Epidermal melanocyte (primary cell): ENCODE measurements at regions not wholly inside any gene's neighbourhood (a gene's known extent, or its start where the extent isn't known, plus 50 kb on each side); places are given as distances from the start of the nearest gene placed in this dataset.
"Not testable (repeated sequence)": the region's sequence is repeated elsewhere in the genome, so short reads cannot be mapped to it uniquely, and the experiment has no call there.

Source experiments
- DNase-seq: peaks from one replicate; pipeline ENCODE4 v3.0.0; 2011; ENCODE audit warnings: low spot score; ENCODE audit not compliant: insufficient read length

DNA sequence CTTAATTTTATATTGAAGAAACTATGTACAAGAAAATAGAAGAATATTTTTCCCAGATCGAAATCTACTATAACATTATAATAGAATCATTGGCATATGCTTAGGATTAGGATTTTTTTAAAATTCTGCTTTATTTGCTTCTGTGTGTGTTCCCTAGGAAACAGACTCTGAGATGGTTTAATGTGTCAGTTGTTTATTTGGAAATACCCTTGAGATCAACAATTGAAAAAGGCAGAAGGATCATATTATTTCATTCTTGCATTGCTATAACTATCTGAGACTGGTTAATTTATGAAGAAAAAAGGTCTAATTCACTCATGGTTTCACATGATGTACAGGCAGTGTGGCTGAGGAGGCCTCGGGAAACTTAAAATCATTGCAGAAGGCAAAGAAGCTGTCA, 622.6 kb downstream of the PRR16 start:
- DNase-seq: no peak

DNA sequence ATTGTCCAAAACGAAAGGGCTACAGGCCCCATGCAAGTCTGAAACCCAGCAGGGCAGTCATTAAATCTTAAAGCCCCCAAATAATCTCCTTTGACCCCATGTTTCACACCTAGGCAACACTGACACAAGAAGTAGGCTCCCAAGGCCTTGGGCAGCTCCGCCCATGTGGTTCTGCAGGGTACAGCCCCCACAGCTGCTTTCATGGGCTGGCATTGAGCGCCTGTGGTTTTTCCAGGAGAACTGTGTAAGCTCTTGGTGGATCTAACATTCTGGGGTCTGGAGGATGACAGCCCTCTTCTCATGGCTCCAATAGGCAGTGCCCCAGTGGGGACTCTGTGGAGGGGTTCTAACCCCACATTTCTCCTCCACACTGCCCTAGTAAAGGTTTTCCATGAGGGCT, 623.5 kb downstream of the PRR16 start:
- DNase-seq: no peak

DNA sequence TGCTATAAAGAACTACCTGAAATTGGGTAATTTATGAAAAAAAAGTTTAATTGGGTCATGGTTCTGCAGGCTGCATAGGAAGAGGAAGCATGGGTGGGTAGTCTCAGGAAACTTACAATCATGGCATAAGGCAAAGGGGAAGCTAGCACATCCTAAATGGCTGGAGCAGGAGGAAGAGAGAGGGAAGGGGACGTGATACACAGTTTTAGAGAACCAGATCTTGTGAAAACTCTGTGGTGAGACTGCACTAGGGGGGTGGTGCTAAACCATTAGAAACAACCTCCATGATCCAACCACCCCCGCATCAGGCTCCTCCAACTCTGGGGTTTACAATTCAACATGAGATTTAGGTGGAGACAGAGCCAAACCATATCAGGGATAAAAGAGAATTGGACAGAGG, 624.2 kb downstream of the PRR16 start:
- DNase-seq: no peak

DNA sequence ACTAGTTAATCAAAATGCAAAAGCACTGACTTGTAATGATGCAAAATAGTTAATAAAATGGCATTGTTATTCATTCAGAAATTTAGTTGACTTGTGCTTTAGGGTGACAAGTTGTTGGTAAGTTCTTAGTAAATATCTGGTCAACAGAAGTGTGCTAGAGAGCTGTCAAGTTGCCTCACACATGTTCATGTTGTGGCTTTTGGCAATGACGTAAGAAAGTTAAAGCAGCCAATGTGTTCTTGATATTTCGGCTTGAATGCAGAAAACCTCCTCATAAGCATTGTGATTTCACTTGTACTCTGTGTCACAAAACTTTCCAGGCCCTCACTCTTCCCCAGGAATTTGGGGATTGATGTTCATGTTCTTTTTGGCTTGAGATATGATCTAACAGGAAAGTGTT, 626.7 kb downstream of the PRR16 start:
- DNase-seq: no peak

DNA sequence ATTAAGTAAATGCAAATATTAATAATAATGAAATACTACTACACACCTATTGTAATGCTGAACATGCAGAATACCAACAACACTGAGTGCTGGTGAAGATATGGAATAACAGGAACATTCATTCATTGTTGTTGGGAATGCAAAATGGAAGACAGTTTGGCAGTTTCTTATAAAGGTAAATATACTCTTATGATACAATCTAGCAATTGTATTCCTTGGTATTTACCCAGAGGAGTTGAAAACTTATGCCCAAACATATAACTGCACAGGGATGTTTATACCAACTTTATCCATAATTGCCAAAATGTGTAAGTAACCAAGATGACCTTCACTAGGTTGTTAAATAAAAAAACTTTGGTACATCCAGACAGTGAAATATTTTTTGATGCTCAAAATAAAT, 636.8 kb downstream of the PRR16 start:
- DNase-seq: no peak

DNA sequence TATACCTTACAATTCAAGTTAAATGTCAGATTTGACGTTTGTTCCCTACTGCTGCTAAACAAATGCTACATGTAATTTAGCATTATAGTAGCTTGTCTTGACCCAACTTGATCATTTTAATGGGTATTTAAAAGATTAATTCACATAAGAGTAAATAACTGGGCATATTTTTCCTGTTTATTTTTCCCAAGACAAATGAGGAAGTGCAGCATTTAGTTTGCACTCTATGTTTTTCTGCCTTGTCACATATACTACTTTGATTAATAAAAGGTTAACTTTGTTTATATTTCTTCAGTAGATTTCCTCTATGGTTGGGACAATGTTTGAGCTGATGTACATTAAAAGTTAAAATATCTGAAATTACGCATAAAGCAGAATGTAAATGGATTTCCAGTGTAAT, 641.8 kb downstream of the PRR16 start:
- no peak for DNase-seq

DNA sequence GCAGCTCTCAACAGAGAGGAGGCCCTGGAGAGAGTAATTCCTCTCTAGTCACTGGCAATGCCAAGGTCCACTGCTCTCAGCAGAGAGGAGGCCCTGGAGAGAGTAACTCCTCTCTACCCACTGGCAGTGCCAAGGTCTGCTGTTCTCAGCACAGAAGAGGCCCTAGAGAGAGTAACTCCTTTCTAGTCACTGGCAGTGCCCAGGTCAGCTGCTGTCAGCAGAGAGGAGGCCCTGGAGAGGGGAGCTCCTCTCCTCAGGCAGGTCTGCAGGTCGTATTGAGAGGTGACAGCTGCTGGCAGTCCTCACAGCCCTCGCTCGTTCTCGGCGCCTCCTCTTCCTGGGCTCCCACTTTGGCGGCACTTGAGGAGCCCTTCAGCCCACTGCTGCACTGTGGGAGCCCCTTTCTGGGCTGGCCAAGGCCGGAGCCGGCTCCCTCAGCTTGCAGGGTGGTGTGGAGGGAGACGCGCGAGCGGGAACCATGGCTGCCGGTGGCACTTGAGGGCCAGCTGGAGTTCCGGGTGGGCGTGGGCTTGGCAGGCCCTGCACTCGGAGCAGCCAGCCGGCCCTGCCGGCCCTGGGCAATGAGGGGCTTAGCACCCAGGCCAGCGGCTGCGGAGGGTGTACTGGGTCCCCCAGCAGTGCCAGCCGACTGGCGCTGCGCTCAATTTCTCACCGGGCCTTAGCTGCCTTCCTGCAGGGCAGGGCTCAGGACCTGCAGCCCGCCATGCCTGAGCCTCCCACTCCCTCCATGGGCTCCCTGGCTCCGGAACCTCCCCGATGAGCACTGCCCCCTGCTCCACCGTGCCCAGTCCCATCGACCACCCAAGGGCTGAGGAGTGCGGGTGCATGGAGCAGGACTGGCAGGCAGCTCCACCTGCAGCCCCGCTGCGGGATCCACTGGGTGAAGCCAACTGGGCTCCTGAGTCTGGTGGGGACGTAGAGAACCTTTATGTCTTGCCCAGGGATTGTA, 642.9 kb downstream of the PRR16 start:
- not testable (repeated sequence) for DNase-seq

DNA sequence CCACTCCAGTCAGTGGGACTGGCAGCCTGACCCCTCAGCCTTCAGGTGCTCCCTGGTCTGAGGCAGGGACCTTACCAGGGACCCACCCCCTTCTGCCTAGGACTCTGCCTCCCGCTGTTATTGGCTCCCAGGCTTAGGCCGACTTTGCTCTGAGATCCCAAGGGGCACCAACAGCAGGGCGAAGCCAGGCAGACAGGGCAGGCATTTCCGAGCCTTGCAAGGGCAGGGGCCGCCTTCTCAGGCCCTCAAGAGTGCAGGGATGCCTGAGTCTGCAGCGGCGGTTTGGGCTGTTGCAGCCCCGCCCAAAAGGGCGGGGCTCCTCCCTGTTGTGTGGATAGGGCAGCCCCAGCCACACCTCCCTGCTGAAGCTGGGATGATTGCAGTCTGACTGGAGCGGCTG, 644.6 kb downstream of the PRR16 start:
- DNase-seq: no peak

DNA sequence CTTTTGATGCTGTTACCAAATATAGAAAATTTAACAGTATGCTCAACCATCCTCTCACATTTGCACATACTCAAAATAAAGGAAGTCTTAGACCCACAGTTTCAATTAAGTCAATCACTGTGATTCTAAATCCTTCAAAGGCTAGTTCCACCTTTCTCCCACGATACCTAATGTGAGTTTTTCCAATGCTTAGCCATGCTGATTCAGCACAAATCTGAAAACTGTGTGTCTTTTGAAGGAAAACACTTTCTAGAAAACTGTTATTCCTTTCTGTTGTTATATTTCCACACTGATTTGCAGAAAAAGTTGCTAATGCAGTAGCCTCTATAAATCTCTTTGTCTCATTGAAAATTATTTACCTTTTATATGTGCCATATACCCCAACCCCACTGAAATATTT, 645.7 kb downstream of the PRR16 start:
- DNase-seq: no peak

DNA sequence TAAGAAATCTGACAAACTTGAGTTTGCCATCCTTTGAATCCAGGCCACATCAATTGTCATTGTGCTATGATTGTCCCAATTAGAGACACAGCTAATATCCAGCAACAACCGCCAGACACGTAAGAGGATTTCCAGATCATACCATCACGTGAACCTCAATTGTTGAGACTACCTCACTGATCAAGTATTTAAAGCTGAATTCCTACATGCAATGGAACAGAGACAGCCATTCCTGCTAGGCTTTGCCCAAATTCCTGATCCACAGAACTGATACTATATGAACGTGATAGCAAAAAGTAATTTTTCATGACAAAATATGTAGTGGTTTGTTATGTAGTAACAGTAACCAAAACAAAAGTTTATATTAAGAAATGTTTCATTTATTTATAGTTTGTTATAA, 657.7 kb downstream of the PRR16 start:
- no peak for DNase-seq

DNA sequence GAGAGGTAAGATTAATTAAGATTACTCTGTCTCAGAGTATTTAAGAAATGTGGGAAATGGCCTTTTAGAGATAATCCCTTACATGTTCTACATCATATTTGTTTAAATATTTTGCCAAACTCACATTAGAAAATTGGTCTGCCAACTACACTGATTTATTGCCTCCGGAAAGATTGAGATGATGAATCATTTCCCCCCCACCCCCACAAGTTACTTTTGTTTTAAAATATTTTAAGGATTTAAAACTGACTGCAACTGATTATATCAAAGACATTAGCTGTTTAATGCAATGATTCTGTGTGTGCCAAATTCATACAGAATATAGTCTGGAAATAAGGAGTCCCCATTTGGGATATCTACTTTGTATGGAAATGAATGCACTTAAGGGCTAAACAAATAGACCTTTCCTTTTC, 674.4 kb downstream of the PRR16 start:
- no peak for DNase-seq

DNA sequence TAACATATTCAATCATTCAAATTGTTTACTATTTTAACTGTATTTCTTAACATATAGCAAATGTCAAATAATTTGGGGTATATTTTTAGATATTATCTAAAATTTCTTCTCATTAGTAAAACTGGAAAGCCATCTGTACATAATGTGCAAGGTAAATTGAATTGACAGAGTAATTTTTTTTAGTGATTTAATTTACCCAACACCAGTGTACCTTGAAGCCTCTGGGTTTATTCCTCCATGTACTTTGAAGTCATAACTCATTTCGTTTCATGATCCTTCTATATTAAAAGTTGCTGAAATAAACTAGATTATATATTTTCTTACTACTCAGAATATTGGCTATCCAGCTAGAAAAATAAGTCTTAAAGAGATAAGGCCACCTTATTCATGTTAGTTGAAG, 674.9 kb downstream of the PRR16 start:
- DNase-seq: no peak

DNA sequence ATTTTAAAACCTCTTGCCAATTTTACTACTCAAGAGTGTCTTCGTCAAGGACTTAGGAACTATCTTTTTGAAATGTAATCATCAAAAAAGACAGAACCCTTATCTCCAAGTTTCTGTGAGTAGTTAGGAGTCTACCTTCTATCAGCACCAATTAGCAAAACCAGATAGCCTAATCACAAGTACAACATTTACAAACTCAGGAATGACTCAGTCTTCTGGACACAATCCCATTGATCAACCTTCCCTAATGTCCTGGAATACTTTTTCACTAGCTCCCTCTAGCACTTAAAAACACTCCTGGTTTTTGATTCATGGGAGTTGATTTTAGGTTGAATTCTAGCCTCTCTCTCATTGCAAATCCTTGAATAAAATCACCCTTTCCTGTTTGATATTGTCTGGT, 680.7 kb downstream of the PRR16 start:
- DNase-seq: no peak

DNA sequence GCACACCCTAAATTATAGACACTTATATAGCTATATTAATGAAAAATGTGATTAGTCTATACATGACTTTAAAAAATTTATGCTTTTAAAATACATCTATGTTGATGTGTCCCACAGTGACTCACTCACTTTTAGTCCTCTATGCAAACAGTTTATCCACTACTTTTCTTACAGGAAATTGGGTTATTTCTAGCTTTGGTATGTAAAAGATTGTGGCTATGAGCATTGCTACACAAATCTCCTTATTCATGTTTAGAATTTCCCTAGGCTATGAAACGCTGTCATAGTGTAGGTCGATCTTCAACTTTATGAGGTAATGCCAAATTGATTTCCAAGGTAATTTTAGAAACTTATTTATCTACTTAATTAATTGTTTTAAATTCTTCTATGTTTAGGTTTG, 687.4 kb downstream of the PRR16 start:
- DNase-seq: no peak

DNA sequence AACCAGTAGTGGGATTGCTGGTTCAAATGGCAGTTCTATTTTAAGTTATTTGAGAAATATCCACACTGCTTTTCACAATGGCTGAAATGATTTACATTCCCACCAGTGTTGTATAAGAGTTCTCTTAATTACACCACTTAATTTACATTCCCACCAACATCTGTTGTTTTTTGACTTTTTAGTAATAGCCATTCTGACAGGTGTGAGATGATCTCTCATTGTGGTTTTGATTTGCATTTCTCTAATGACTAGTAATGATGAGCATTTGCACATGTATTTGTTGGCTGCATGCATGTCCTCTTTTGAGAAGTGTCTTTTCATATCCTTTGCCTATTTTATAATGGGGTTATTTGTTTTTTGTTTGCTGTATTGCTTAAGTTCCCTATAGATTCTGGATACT, 688.3 kb downstream of the PRR16 start:
- no peak for DNase-seq

DNA sequence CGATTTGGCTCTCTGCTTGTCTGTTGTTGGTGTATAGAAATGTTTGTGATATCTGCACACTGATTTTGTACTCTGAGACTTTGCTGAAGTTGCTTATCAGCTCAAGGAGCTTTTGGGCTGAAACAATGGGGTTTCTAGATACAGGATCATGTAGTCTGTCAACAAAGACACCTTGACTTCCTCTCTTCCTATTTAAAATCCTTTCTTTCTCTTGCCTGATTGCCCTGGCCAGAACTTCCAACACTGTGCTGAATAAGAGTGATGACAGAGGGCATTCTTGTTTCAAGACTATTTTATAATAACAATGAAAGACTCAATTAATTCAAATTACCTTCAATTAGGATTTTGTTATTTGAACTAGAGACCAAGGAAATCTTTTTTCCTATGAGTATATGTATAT, 692.5 kb downstream of the PRR16 start:
- DNase-seq: no peak

DNA sequence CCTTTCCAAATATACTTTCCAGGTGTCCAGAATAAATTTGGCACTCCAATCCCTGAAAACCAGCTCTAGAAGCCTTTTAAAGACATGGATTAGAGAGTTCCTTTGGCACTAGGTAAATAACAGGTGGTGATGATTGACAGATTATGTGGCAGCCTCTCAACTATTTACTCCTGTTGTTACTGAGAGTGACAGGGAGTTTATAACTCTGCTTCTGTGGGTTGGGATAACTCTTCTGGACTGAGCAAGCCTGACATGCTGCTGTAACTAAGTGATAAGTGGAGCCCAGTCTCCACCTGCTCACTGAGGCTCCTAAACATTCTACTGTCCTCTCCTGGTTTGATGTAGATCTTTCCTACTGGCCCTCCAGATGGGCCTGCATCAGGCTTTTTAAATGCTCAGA, 693.2 kb upstream of the FTMT start:
- no peak for DNase-seq

DNA sequence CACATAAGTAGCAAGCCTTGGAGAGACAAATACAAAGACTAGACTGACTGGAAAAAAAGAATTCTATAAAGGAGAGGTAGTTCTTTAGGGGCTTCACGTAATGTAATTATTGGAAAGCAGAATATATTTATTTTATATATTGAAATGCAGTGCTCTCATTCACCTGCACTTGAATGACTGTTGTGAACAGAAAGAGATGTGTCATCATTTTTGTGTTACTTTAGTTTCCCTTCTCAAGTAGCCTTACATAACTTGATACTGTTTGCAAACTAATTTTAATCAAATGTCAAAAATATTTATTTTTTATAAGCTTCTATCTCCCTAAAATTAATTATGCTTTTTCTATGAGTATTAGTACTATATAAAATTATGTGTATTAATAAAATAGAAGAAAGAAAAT, 691.1 kb upstream of the FTMT start:
- DNase-seq: no peak

DNA sequence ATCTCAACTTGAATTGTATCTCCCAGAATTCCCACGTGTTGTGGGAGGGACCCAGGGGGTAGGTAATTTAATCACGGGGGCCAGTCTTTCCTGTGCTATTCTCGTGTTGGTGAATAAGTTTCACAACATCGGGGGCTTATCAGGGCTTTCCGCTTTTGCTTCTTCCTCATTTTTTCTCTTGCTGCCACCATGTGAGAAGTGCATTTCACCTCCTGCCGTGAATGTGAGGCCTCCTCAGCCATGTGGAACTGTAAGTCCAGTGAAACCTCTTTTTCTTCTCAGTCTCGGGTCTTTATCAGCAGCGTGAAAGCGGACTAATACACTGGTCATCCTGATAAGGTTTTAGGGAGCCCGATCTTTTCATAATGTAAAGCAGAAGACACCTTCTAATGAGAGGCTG, 687.0 kb upstream of the FTMT start:
- no peak for DNase-seq

DNA sequence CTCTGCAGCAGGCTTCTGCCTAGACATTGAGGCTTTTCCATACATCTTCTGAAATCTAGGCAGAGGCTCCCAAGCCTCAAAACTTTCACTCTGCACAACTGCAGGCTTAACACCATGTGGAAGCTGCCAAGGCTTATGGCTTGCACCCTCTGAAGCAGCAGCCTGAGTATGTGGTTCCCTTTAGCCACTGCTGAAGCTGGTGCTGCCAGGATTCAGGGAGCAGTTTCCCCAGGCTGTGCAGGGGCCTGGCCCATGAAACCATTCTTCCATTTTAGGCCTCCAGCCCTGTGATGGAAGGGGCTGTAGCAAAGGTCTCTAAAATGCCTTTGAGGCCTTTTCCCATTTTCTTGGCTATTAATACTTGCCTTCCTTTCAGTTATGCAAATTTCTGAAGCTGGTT, 680.3 kb upstream of the FTMT start:
- no peak for DNase-seq

DNA sequence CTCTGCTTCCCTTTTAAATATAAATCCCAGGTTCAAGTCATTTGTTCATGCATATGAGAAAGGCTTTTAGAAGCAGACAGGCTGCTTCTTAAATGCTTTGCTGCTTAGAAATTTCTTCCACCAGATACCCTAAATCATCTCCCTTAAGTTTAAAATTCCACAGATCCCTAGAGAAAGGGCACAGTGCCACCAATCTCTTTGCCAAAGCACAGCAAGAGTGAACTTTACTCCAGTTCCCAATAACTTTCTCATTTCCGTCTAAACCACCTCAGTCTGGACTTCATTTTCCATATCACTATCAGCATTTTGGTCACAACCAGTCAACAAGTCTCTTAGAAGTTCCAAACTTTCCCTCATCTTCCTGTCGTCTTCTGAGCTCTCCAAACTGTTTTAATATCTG, 679.8 kb upstream of the FTMT start:
- DNase-seq: no peak

DNA sequence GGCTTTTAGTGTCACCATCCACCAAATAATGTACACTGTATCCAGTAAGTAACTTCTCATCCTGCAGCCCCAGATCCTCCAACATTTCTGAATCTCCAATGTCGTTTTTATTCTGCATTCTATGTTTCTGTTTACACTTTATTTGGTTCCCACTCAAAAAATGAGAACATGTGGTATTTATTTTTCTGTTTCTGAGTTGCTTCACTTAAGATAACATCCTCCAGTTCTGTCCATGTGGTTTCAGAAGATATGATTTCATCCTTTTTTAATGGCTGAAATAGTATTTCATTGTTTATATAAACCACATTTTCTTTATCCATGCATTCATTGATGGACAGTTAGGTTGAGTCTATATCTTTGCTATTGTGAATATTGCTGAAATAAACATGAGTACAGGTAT, 677.3 kb upstream of the FTMT start:
- DNase-seq: no peak

DNA sequence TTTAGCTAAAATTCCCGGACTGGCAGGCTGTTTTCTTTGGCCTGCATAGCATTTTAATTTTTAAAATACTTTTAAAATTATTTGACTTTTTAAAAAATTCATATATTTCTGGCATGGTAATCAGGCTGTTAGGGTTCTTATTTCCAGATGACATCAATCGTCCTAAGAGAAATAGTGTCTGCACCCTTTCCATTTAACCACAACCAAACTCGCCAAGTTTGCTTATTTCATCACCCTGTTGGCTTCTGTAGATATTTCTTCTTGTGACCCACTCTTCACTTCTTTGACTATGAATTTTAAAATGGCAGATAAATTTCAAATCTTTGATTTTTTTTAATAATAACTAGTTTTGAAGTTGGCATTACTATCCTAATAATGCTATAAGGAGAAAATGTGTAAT, 675.7 kb upstream of the FTMT start:
- no peak for DNase-seq
